H9 (cell line): ENCODE measurements at regions not wholly inside any gene's neighbourhood (a gene's known extent, or its start where the extent isn't known, plus 50 kb on each side); places are given as distances from the start of the nearest gene placed in this dataset.
A peak's percentile ranks its signal among the peaks of the same experiment; 100 is the strongest.

Experiments used
- DNase-seq: peaks from one replicate; pipeline ENCODE4 v3.0.0-alpha.2; 2017
- H2AFZ ChIP-seq: one replicate; pipeline ENCODE4 v1.6.1; 2013; ENCODE audit warnings: mild to moderate bottlenecking, low read length, control low read depth, moderate library complexity
- H2AK5ac ChIP-seq: 2 replicates; pipeline ENCODE4 v1.6.1; 2013; ENCODE audit warnings: low read length, control low read depth, mixed read lengths; ENCODE audit not compliant: insufficient read length
- H2BK120ac ChIP-seq: one replicate; pipeline ENCODE4 v1.6.1; 2013; ENCODE audit warnings: low read depth, mild to moderate bottlenecking, low read length, control low read depth, inconsistent platforms; ENCODE audit not compliant: poor library complexity, severe bottlenecking
- H2BK12ac ChIP-seq: 2 replicates; pipeline ENCODE4 v1.6.1; 2013; ENCODE audit warnings: low read length, control low read depth, mixed read lengths, low read depth; ENCODE audit not compliant: insufficient read length
- H2BK15ac ChIP-seq: 2 replicates; pipeline ENCODE4 v1.6.1; 2013; ENCODE audit warnings: low read depth, low read length, control low read depth
- H2BK20ac ChIP-seq: one replicate; pipeline ENCODE4 v1.6.1; 2013; ENCODE audit warnings: low read depth, mild to moderate bottlenecking, low read length, control low read depth, inconsistent platforms; ENCODE audit not compliant: poor library complexity, severe bottlenecking
- H2BK5ac ChIP-seq: 2 replicates; pipeline ENCODE4 v1.6.1; 2013; ENCODE audit warnings: low read length, control low read depth, mixed read lengths; ENCODE audit not compliant: insufficient read length
- H3K14ac ChIP-seq: 2 replicates; pipeline ENCODE4 v1.6.1; 2013; ENCODE audit warnings: low read length, control low read depth; ENCODE audit not compliant: insufficient read depth
- H3K18ac ChIP-seq: 2 replicates; pipeline ENCODE4 v1.6.1; 2013; ENCODE audit warnings: low read depth, mild to moderate bottlenecking, mixed read lengths, low read length, control low read depth; ENCODE audit not compliant: insufficient read length
- H3K23ac ChIP-seq: 2 replicates; pipeline ENCODE4 v1.6.1; 2013; ENCODE audit warnings: low read length, control low read depth, mixed read lengths, low read depth; ENCODE audit not compliant: insufficient read length
- H3K23me2 ChIP-seq: 2 replicates; pipeline ENCODE4 v1.6.1; 2013; ENCODE audit warnings: low read depth, mild to moderate bottlenecking, mixed read lengths, low read length, control low read depth; ENCODE audit not compliant: insufficient read length, poor library complexity, severe bottlenecking
- H3K27ac ChIP-seq: 2 replicates; pipeline ENCODE4 v1.5.1; 2013; ENCODE audit warnings: low read length, control low read depth, mixed read lengths, low read depth; ENCODE audit not compliant: insufficient read length
- H3K27me3 ChIP-seq: 2 replicates; pipeline ENCODE4 v1.6.1; 2013; ENCODE audit warnings: low read length, control low read depth, inconsistent platforms; ENCODE audit not compliant: insufficient read depth
- H3K4ac ChIP-seq: 2 replicates; pipeline ENCODE4 v1.6.1; 2013; ENCODE audit warnings: low read depth, mild to moderate bottlenecking, control low read depth, inconsistent platforms, low read length, moderate library complexity
- H3K4me1 ChIP-seq: 2 replicates; pipeline ENCODE4 v1.6.1; 2013; ENCODE audit warnings: low read length, control low read depth, inconsistent platforms; ENCODE audit not compliant: insufficient read depth
- H3K4me2 ChIP-seq: 2 replicates; pipeline ENCODE4 v1.6.1; 2013; ENCODE audit warnings: low read length, control low read depth, mixed read lengths; ENCODE audit not compliant: insufficient read length, insufficient read depth
- H3K56ac ChIP-seq: 2 replicates; pipeline ENCODE4 v1.6.1; 2013; ENCODE audit warnings: low read depth, mild to moderate bottlenecking, mixed read lengths, low read length, control low read depth; ENCODE audit not compliant: insufficient read length
- H3K79me1 ChIP-seq: 2 replicates; pipeline ENCODE4 v1.6.1; 2013; ENCODE audit warnings: low read depth, mild to moderate bottlenecking, moderate library complexity, low read length, control low read depth, inconsistent platforms; ENCODE audit not compliant: insufficient read depth, poor library complexity, severe bottlenecking
- H3K79me2 ChIP-seq: 2 replicates; pipeline ENCODE4 v1.6.1; 2013; ENCODE audit warnings: low read length, control low read depth, inconsistent platforms; ENCODE audit not compliant: insufficient read depth
- H3K9ac ChIP-seq: 2 replicates; pipeline ENCODE4 v1.6.1; 2013; ENCODE audit warnings: low read length, control low read depth, mixed read lengths; ENCODE audit not compliant: insufficient read length; ENCODE audit errors: extremely low read depth
- H3K9me3 ChIP-seq: one replicate; pipeline ENCODE4 v1.6.1; 2013; ENCODE audit warnings: low read depth, low read length, inconsistent platforms; ENCODE audit not compliant: control insufficient read depth
- H3T11ph ChIP-seq: one replicate; pipeline ENCODE4 v1.6.1; 2013; ENCODE audit warnings: mild to moderate bottlenecking, low read length, control low read depth, inconsistent platforms
- H4K20me1 ChIP-seq: one replicate; pipeline ENCODE4 v1.6.1; 2013; ENCODE audit not compliant: control insufficient read depth, insufficient read length, insufficient read depth
- H4K5ac ChIP-seq: 2 replicates; pipeline ENCODE4 v1.6.1; 2013; ENCODE audit warnings: low read depth, mild to moderate bottlenecking, mixed read lengths, low read length, control low read depth; ENCODE audit not compliant: insufficient read length
- H4K8ac ChIP-seq: replicated peaks from 2 replicates; pipeline ENCODE4 v1.6.1; 2013; ENCODE audit warnings: low read length, control low read depth, mixed read lengths, low read depth; ENCODE audit not compliant: insufficient read length
- H4K91ac ChIP-seq: 2 replicates; pipeline ENCODE4 v1.6.1; 2013; ENCODE audit warnings: low read depth, mild to moderate bottlenecking, moderate library complexity, mixed read lengths, low read length, control low read depth; ENCODE audit not compliant: insufficient read length
- H3K27ac Mint-ChIP-seq, 3 experiments: 2 replicates in 2 of 3; 3 replicates in 1 of 3; pipeline ENCODE4 v1.8.0; 2020 to 2021; ENCODE audit warnings: mixed read lengths in 3 of 3, mild to moderate bottlenecking in 1 of 3, moderate library complexity in 1 of 3
- H3K27me3 Mint-ChIP-seq: 2 replicates; pipeline ENCODE4 v1.8.0; 2021; ENCODE audit warnings: low read depth, mild to moderate bottlenecking, moderate library complexity, mixed read lengths
- H3K36me3 Mint-ChIP-seq, 3 experiments: 2 replicates in 2 of 3; 3 replicates in 1 of 3; pipeline ENCODE4 v1.8.0; 2020 to 2021; ENCODE audit warnings: low read depth in 3 of 3, mixed read lengths in 3 of 3; ENCODE audit not compliant: insufficient read depth in 1 of 3
- H3K4me1 Mint-ChIP-seq, 2 experiments: 2 replicates each; pipeline ENCODE4 v1.8.0; 2020; ENCODE audit warnings: mixed read lengths in 2 of 2
- H3K4me3 Mint-ChIP-seq, 2 experiments: 2 replicates in 1 of 2; 3 replicates in 1 of 2; pipeline ENCODE4 v1.8.0; 2020 to 2021; ENCODE audit warnings: mild to moderate bottlenecking in 2 of 2, mixed read lengths in 2 of 2, moderate library complexity in 1 of 2
- H3K9me3 Mint-ChIP-seq, 2 experiments: 2 replicates in 1 of 2; 3 replicates in 1 of 2; pipeline ENCODE4 v1.8.0; 2020; ENCODE audit warnings: mild to moderate bottlenecking in 2 of 2, mixed read lengths in 2 of 2, moderate library complexity in 1 of 2
- WGBS: extraction: QIAGEN DNeasy Blood & Tissue Kit; methylation state at CpG from one replicate; pipeline ENCODE4 v1.1.7; 2013; ENCODE audit warnings: missing lambda C conversion rate, low lambda C conversion rate, mixed read lengths; ENCODE audit not compliant: insufficient read length; ENCODE audit errors: extremely low coverage; 5-methylcytosine and 5-hydroxymethylcytosine counted together
- TF ChIP-seq, protein P1 (sequence below): fragments of 200-600 bp; sonication (generic); conservative IDR thresholded peaks from 3 replicates; pipeline ENCODE4 v1.8.0; 2021; ENCODE audit warnings: antibody characterized with exemption, mild to moderate bottlenecking

DNA sequence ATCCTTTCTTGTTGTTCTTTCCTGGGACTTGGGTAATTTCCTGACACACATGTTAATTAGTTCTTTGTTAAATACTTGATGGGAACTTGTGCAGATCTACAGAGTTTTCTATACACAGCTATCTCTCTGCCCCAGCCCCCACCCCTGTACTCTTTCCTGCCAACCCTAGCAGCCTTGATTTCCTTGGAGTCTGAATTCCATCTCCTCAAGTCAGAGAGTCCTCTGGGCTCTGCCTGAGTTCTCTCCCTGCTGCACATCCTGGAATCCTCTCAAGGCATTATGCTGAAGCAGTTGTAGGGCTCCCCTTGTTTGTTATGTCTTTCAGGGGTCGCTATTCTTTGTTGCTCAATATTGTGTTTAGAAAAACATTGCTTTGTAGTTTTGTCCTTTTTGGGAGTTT, 384.7 kb downstream of the RPS6KC1 start:
- Histone ChIP-seq H3K56ac (no peak overlapping the region), H2BK120ac (no peak overlapping the region), H3K27ac (no peak overlapping the region), H2BK5ac (no peak overlapping the region), H3K4me2 (no peak overlapping the region), H2AK5ac (no peak overlapping the region), H4K20me1 (no peaks in the 10 kb centered on the region), H3T11ph (no peak overlapping the region), H3K9ac (no peak overlapping the region), H3K4me1 (no peaks in the 10 kb centered on the region), H3K23ac (no peak overlapping the region), H4K5ac (no peak overlapping the region), H3K23me2 (no peaks in the 10 kb centered on the region), H3K27me3 (no peaks in the 10 kb centered on the region), H3K9me3 (no peaks in the 10 kb centered on the region), H2AFZ (peak overlapping the region; percentile 68), H2BK12ac (no peak overlapping the region), H3K79me2 (no peaks in the 10 kb centered on the region), H2BK20ac (no peak overlapping the region), H3K14ac (no peak overlapping the region), H3K4ac (no peak overlapping the region), H4K91ac (no peak overlapping the region), H4K8ac (no peak overlapping the region), H3K79me1 (no peaks in the 10 kb centered on the region), H2BK15ac (no peak overlapping the region), H3K18ac (no peak overlapping the region)
- Mint-ChIP-seq H3K27me3 (no peaks in the 10 kb centered on the region), H3K9me3 (no peaks in the 10 kb centered on the region), H3K27ac (peak overlapping the region in 1 of 3 experiments; percentile 41; a peak in 1 of 7 replicates), H3K36me3 (no peaks in the 10 kb centered on the region; a peak in 1 of 7 replicates), H3K4me3 (no peak overlapping the region), H3K4me1 (peaks cover 5 to 7% of the 10 kb centered on the region in 2 experiments)
- no CpG with 5 or more reads among the region's 1 CpG for WGBS
- TF ChIP-seq, protein P1, sequence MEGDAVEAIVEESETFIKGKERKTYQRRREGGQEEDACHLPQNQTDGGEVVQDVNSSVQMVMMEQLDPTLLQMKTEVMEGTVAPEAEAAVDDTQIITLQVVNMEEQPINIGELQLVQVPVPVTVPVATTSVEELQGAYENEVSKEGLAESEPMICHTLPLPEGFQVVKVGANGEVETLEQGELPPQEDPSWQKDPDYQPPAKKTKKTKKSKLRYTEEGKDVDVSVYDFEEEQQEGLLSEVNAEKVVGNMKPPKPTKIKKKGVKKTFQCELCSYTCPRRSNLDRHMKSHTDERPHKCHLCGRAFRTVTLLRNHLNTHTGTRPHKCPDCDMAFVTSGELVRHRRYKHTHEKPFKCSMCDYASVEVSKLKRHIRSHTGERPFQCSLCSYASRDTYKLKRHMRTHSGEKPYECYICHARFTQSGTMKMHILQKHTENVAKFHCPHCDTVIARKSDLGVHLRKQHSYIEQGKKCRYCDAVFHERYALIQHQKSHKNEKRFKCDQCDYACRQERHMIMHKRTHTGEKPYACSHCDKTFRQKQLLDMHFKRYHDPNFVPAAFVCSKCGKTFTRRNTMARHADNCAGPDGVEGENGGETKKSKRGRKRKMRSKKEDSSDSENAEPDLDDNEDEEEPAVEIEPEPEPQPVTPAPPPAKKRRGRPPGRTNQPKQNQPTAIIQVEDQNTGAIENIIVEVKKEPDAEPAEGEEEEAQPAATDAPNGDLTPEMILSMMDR = no peak
- DNase-seq = no peak
